ENCODE measurements at regions not wholly inside any gene's neighbourhood (a gene's known extent, or its start where the extent isn't known, plus 50 kb on each side); places are given as distances from the start of the nearest gene placed in this dataset.

DNA sequence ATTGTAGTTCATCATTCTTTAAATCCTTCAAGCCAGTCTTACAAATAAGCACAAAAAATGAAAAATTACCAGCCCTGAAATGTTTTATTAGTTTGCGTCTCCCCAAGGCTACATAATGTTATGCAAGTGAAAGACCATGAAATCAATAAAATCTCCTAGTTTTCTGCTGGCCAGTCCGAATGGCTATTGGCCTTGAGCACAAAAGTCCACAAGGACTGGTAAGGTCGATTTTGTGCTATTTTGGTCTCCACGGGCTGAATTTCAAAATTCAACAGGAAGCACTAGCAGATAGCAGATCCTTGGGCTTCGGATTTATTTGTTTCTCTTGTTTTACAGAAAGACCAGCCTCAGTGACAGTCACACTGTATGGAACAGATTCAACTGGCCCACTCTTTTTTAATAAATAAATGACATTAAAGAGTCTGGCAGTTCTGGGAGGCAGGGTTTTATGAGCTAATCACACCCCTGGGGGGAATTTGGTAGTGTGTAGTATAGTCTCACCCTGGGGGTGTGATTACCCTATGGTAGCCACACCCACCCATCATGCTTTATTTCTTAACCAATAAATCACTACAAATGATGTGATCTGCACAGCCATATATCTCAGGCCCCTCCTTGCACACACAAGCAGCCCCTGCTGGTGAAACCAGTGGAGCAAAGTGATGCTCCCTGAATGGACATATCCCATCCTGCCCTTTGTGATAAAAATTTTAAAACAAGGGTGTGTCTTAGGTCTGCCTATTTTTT, 51.1 kb upstream of the TMEM33 start:
- TF ChIP-seq, protein P1, sequence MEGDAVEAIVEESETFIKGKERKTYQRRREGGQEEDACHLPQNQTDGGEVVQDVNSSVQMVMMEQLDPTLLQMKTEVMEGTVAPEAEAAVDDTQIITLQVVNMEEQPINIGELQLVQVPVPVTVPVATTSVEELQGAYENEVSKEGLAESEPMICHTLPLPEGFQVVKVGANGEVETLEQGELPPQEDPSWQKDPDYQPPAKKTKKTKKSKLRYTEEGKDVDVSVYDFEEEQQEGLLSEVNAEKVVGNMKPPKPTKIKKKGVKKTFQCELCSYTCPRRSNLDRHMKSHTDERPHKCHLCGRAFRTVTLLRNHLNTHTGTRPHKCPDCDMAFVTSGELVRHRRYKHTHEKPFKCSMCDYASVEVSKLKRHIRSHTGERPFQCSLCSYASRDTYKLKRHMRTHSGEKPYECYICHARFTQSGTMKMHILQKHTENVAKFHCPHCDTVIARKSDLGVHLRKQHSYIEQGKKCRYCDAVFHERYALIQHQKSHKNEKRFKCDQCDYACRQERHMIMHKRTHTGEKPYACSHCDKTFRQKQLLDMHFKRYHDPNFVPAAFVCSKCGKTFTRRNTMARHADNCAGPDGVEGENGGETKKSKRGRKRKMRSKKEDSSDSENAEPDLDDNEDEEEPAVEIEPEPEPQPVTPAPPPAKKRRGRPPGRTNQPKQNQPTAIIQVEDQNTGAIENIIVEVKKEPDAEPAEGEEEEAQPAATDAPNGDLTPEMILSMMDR (IDR thresholded peaks at IDR 0.05; ENCODE audit: low read length): no peak
- no peak for TF ChIP-seq EZH2 (optimal IDR thresholded peaks at IDR 0.05; ENCODE audit: low read depth, low read length)
- no peak for TF ChIP-seq EZH2phosphoT487 (IDR thresholded peaks at IDR 0.05; ENCODE audit: low read length)
